Activated CD4-positive, alpha-beta memory T cell treated with anti-CD3 and anti-CD28 coated beads for 36 hours (primary cell): ENCODE measurements at regions not wholly inside any gene's neighbourhood (a gene's known extent, or its start where the extent isn't known, plus 50 kb on each side); places are given as distances from the start of the nearest gene placed in this dataset.
"Not testable (repeated sequence)": the region's sequence is repeated elsewhere in the genome, so short reads cannot be mapped to it uniquely, and the experiment has no call there.

Experiments
- CTCF ChIA-PET: fragments of 350-600 bp; sonication (Branson Sonifier 250); formaldehyde crosslinking; loops from one replicate; lab custom pipeline; 2021; ENCODE audit warnings: antibody characterized with exemption, inconsistent platforms; lab: Charles Lee
- POLR2A ChIA-PET: fragments of 350-600 bp; sonication (Branson Sonifier 250); formaldehyde crosslinking; loops from one replicate; lab custom pipeline; 2021; ENCODE audit warnings: antibody characterized with exemption; lab: Charles Lee
- DNase-seq: peaks from one replicate; pipeline ENCODE4 v3.0.0-alpha.2; 2020
- H3K27ac Mint-ChIP-seq: one replicate; pipeline ENCODE4 v1.8.0; 2021; ENCODE audit warnings: mixed read lengths
- H3K27me3 Mint-ChIP-seq: one replicate; pipeline ENCODE4 v1.8.0; 2021; ENCODE audit warnings: mixed read lengths
- H3K36me3 Mint-ChIP-seq: one replicate; pipeline ENCODE4 v1.8.0; 2021; ENCODE audit warnings: mixed read lengths
- H3K4me1 Mint-ChIP-seq: one replicate; pipeline ENCODE4 v1.8.0; 2021; ENCODE audit warnings: low read depth, mixed read lengths
- H3K4me3 Mint-ChIP-seq: one replicate; pipeline ENCODE4 v1.8.0; 2021; ENCODE audit warnings: mild to moderate bottlenecking, mixed read lengths
- H3K9me3 Mint-ChIP-seq: one replicate; pipeline ENCODE4 v1.8.0; 2021; ENCODE audit warnings: mixed read lengths
- intact Hi-C: fragments of 100-400 bp; cut with micrococcal nuclease; formaldehyde crosslinking; loops from one replicate; pipeline ENCODE4 v1.15.1; 2023

GRCh38 chr7:52161483-52161882, 844.9 kb upstream of the COBL start:
- Mint-ChIP-seq H3K27me3 (no peaks in the 10 kb centered on the region), H3K9me3 (peaks cover 19% of the 10 kb centered on the region), H3K27ac (no peak overlapping the region), H3K4me3 (no peak overlapping the region), H3K36me3 (no peaks in the 10 kb centered on the region), H3K4me1 (no peaks in the 10 kb centered on the region)
- intact Hi-C loops = no loop called here
- CTCF ChIA-PET = no interaction called here
- no peak for DNase-seq
- POLR2A ChIA-PET = no interaction called here

GRCh38 chr7:52159421-52159820, 842.8 kb upstream of the COBL start:
- CTCF ChIA-PET, POLR2A ChIA-PET, H3K27ac Mint-ChIP-seq, intact Hi-C loops, H3K4me1 Mint-ChIP-seq, H3K27me3 Mint-ChIP-seq, H3K36me3 Mint-ChIP-seq, H3K4me3 Mint-ChIP-seq: not testable (repeated sequence)
- peaks cover 16% of the 10 kb centered on the region for H3K9me3 Mint-ChIP-seq
- peak; percentile 8 for DNase-seq

DNA sequence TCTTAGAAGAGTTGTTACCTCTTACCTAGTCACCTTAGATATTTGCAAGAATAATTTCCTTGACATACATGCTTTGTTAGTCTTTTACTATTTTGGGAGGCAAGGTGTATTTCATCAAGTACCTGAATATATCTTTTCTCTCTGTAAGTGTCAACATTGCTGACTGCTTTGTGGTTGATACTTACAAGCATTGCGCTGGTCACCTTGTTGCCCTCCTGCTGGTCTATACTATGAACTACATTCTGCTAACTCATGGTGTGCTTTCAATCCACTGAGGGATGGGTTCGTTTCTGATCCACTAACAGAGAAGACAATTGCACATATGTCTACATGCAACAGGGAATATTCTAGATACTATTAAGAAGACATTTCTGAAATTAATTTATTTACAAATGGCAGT, 837.8 kb upstream of the COBL start:
- H3K27me3 Mint-ChIP-seq = no peaks in the 10 kb centered on the region
- DNase-seq = no peak
- H3K27ac Mint-ChIP-seq = no peak overlapping the region
- H3K4me1 Mint-ChIP-seq = no peaks in the 10 kb centered on the region
- no peaks in the 10 kb centered on the region for H3K36me3 Mint-ChIP-seq
- ChIA-PET POLR2A (no interaction called here), CTCF (no interaction called here)
- peaks cover 21% of the 10 kb centered on the region for H3K9me3 Mint-ChIP-seq
- intact Hi-C loops = no loop called here
- no peak overlapping the region for H3K4me3 Mint-ChIP-seq

- ChIA-PET CTCF (no interaction called here), POLR2A (no interaction called here)
- Mint-ChIP-seq H3K4me3 (no peak overlapping the region), H3K9me3 (peaks cover 11% of the 10 kb centered on the region), H3K4me1 (no peaks in the 10 kb centered on the region), H3K36me3 (no peaks in the 10 kb centered on the region), H3K27ac (no peak overlapping the region), H3K27me3 (no peaks in the 10 kb centered on the region)
- DNase-seq = no peak
- intact Hi-C loops = no loop called here
Observed at GRCh38 chr7:52151559-52151958, 835.0 kb upstream of the COBL start.

DNA sequence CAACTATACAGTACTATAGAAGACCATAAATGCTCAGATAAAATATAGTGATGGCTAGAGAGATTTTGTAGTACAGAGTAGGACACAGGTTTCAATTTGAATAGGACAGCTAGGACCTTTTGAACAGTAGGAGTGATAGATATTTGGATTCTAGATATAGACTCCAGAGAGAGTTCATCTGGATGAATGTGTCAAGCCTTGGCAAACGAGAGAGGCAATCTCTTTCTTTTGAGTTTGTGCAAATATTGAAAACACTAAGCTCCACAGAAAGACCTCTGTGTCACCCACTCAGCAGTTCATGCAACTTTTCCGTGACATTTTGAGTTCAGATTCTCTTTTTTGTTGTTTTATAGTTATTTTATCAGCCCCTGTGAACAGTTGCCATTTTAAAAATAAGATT, 834.3 kb upstream of the COBL start:
- no peaks in the 10 kb centered on the region for H3K4me1 Mint-ChIP-seq
- peaks cover 11% of the 10 kb centered on the region for H3K9me3 Mint-ChIP-seq
- CTCF ChIA-PET = no interaction called here
- intact Hi-C loops = no loop called here
- DNase-seq = no peak
- no peak overlapping the region for H3K27ac Mint-ChIP-seq
- H3K27me3 Mint-ChIP-seq = no peaks in the 10 kb centered on the region
- H3K4me3 Mint-ChIP-seq = no peak overlapping the region
- POLR2A ChIA-PET = no interaction called here
- no peaks in the 10 kb centered on the region for H3K36me3 Mint-ChIP-seq

GRCh38 chr7:52146871-52147634, 830.4 kb upstream of the COBL start:
- H3K27ac Mint-ChIP-seq = no peak overlapping the region
- ChIA-PET CTCF (no interaction called here), POLR2A (no interaction called here)
- intact Hi-C loops = no loop called here
- H3K4me1 Mint-ChIP-seq = no peaks in the 10 kb centered on the region
- DNase-seq = no peak
- H3K4me3 Mint-ChIP-seq = no peak overlapping the region
- H3K9me3 Mint-ChIP-seq = peaks cover 11% of the 10 kb centered on the region
- no peaks in the 10 kb centered on the region for H3K36me3 Mint-ChIP-seq
- H3K27me3 Mint-ChIP-seq = no peaks in the 10 kb centered on the region

DNA sequence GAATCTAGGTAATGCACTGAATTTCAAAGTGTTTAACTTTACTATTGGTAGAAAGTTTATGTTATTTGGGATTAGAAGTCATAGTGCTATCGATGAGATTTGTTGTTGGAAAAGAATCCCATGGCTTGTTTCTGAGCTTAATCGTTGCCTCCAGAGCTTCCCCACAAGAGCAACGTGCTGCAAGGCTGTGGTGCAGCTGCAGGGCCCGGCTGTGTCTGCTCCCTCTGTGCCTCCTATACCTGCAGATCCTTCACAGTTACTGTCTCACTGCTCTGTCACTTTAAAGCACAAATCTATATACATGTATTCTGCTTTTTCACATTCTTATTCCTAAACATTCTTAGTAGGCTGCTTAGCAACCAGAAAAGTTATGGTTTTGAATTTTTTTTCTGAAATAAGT, 826.6 kb upstream of the COBL start:
- no peak overlapping the region for H3K4me3 Mint-ChIP-seq
- ChIA-PET POLR2A (no interaction called here), CTCF (no interaction called here)
- peaks cover 10% of the 10 kb centered on the region for H3K9me3 Mint-ChIP-seq
- DNase-seq = no peak
- H3K4me1 Mint-ChIP-seq = no peaks in the 10 kb centered on the region
- intact Hi-C loops = no loop called here
- no peaks in the 10 kb centered on the region for H3K27me3 Mint-ChIP-seq
- no peak overlapping the region for H3K27ac Mint-ChIP-seq
- H3K36me3 Mint-ChIP-seq = no peaks in the 10 kb centered on the region

GRCh38 chr7:52140851-52141250, 824.2 kb upstream of the COBL start:
- no peak for DNase-seq
- no peaks in the 10 kb centered on the region for H3K27me3 Mint-ChIP-seq
- POLR2A ChIA-PET = no interaction called here
- H3K36me3 Mint-ChIP-seq = no peaks in the 10 kb centered on the region
- CTCF ChIA-PET = no interaction called here
- H3K4me3 Mint-ChIP-seq = no peak overlapping the region
- intact Hi-C loops = no loop called here
- H3K27ac Mint-ChIP-seq = no peak overlapping the region
- H3K9me3 Mint-ChIP-seq = peaks cover 8% of the 10 kb centered on the region
- H3K4me1 Mint-ChIP-seq = no peaks in the 10 kb centered on the region

DNA sequence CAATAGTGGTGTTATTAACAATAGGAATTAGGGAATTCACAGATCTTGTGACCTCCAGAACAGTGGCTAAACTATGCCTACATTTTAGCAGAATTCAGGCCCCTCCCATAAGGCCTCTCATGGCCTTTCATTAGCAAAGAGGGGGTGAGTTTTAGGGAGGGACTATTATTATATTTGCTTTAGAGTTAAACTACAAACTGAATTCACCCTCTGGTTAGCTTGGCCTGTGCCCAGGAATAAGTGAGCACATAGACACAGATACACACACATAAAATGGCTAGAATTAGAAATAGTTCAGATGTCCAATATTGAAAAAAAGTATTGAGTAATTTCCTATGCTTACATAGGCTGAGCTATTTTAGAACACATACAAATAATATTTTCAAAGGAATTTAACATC, 818.8 kb upstream of the COBL start:
- intact Hi-C loops = no loop called here

DNA sequence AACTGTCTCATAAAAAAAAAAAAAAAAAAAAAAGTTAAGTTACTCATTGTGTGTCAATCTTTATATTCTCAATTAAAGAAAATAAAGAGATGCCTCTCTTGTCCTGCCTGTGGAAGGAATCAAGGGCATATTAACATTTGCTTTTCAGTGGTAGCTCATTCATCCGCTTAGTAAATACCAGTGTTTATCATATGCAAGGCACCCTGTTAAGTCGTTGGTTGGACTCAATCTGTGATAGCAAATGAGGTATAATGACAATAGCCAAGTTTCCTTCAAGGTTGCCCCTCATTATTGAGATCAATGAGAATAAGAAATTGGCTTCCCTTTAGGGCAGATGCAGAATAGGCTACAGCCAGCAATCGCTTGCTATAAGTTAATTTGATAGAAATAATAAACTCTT, 812.7 kb upstream of the COBL start:
- Mint-ChIP-seq H3K27ac (no peak overlapping the region), H3K27me3 (no peaks in the 10 kb centered on the region), H3K36me3 (no peaks in the 10 kb centered on the region), H3K9me3 (peaks cover 13% of the 10 kb centered on the region), H3K4me1 (no peaks in the 10 kb centered on the region), H3K4me3 (no peak overlapping the region)
- intact Hi-C loops = no loop called here
- POLR2A ChIA-PET = no interaction called here
- no peak for DNase-seq
- CTCF ChIA-PET = no interaction called here

More for the DNA sequence above, 818.8 kb upstream of the COBL start:
- no peak overlapping the region for H3K27ac Mint-ChIP-seq
- H3K27me3 Mint-ChIP-seq = no peaks in the 10 kb centered on the region
- H3K4me1 Mint-ChIP-seq = no peaks in the 10 kb centered on the region
- DNase-seq = no peak
- ChIA-PET CTCF (no interaction called here), POLR2A (no interaction called here)
- H3K4me3 Mint-ChIP-seq = no peak overlapping the region
- H3K9me3 Mint-ChIP-seq = peaks cover 10% of the 10 kb centered on the region
- no peaks in the 10 kb centered on the region for H3K36me3 Mint-ChIP-seq

DNA sequence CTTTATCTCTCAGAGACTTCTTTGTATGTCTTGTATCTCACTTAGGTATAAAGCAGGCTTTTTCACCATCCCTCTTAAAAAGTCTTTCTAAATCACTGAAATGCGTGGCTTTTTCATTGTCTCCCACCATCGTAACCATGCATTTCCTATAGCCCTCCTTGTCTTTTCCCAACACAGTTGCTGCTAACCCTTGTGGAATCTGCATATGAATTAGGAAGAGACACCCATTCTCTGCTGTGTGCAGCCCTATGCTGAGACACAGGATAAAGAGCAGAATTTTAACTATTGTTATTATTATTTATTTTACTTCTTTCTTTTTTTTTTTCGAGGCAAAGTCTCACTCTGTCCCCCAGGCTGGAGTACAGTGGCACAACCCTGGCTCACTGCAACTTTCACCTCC, 804.3 kb upstream of the COBL start:
- CTCF ChIA-PET = no interaction called here
- intact Hi-C loops = no loop called here
- H3K36me3 Mint-ChIP-seq = no peaks in the 10 kb centered on the region
- DNase-seq = no peak
- POLR2A ChIA-PET = no interaction called here
- no peaks in the 10 kb centered on the region for H3K27me3 Mint-ChIP-seq
- peaks cover 21% of the 10 kb centered on the region for H3K9me3 Mint-ChIP-seq
- H3K4me3 Mint-ChIP-seq = no peak overlapping the region
- no peak overlapping the region for H3K27ac Mint-ChIP-seq
- no peaks in the 10 kb centered on the region for H3K4me1 Mint-ChIP-seq

- Mint-ChIP-seq H3K4me1 (no peaks in the 10 kb centered on the region), H3K27ac (no peak overlapping the region), H3K36me3 (no peaks in the 10 kb centered on the region), H3K27me3 (no peaks in the 10 kb centered on the region), H3K4me3 (no peak overlapping the region), H3K9me3 (peaks cover 18% of the 10 kb centered on the region)
- no peak for DNase-seq
- intact Hi-C loops = no loop called here
- ChIA-PET POLR2A (no interaction called here), CTCF (no interaction called here)
Observed at GRCh38 chr7:52119537-52119936, 802.9 kb upstream of the COBL start.

DNA sequence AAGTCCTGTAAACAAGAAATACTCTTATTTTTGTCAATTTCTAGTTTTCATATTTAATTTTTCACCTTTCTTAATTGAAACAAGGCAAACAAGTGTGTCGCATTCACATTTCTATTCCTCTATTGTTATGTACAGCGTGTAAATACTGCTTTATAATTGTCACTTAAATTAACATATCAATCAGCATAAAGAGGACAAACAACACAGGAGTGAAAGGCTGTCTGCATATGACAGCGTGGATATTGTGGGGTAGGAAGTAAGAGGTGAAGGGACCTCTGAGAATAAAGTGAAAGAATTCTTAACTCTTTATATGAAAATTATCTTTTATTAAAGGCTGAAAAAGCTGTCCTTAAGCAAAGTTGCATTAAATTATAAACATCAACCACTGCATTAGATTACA, 797.9 kb upstream of the COBL start:
- intact Hi-C loops = no loop called here
- no peak for DNase-seq
- H3K36me3 Mint-ChIP-seq = no peaks in the 10 kb centered on the region
- CTCF ChIA-PET = no interaction called here
- no peak overlapping the region for H3K27ac Mint-ChIP-seq
- POLR2A ChIA-PET = no interaction called here
- peaks cover 20% of the 10 kb centered on the region for H3K9me3 Mint-ChIP-seq
- no peaks in the 10 kb centered on the region for H3K27me3 Mint-ChIP-seq
- H3K4me1 Mint-ChIP-seq = no peaks in the 10 kb centered on the region
- no peak overlapping the region for H3K4me3 Mint-ChIP-seq
